ENCODE measurements at regions not wholly inside any gene's neighbourhood (a gene's known extent, or its start where the extent isn't known, plus 50 kb on each side); places are given as distances from the start of the nearest gene placed in this dataset.

GRCh38 chr3:27914199-27914598, 192.1 kb upstream of the EOMES start:
- CTCF ChIA-PET (ENCODE audit: low intra/inter-chr PET ratio, low total read pairs) = no interaction called here

DNA sequence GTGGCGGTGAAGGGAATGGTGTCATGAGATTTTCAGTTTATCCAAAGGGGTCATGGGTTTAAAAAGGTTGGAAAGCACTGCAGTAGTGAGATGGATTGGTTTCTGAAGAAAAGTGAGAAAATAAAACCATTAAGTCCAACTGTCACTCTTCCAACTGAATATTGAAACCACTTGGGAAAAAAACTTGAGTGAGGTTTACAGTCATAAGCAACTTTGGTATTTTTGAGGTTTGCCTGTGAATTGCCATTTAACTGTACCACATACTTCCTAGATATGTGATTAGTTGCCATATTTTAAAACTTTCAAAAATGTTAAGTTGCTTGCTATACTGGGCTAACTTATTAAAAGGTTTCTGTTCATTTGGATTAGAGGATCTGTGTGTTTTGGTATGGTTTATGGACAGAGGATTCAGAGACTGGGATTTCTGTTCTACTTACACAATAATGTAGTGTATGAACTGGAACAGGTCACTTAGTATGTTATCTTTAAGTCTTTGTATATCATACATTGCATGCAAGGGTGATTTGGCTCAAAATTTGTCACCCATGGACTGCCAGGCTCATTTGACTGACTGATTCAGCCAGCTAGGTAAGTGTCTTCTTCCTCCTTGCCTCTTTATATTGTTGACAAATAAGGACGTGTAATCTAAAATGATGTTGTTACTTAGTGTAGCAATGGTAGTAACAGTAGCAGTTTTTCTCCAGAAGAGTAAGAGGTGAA, 201.4 kb upstream of the EOMES start:
- Histone ChIP-seq H3K4me1 (ENCODE audit: insufficient read depth, low read length) (no peaks in the 10 kb centered on the region), H4K20me1 (ENCODE audit: insufficient read depth, low read length) (no peaks in the 10 kb centered on the region), H3K4me2 (ENCODE audit: low read depth, low read length) (no peak overlapping the region), H3K27me3 (ENCODE audit: control insufficient read depth in 1 of 2, insufficient read depth in 2 of 2, low read length in 2 of 2) (no peaks in the 10 kb centered on the region), H3K79me2 (ENCODE audit: insufficient read depth, low read length) (no peaks in the 10 kb centered on the region), H3K9me3 (ENCODE audit: low read length) (no peaks in the 10 kb centered on the region), H3K36me3 (replicated peaks in 1 of 2; ENCODE audit: control insufficient read depth in 1 of 2, insufficient read depth in 2 of 2, low read length in 2 of 2) (no peaks in the 10 kb centered on the region), H3K4me3 (replicated peaks in 1 of 3; ENCODE audit: insufficient read depth in 1 of 3, low read depth in 2 of 3, low read length in 3 of 3) (no peak overlapping the region), H3K9ac (ENCODE audit: insufficient read depth, low read depth, low read length) (no peak overlapping the region), H3K27ac (ENCODE audit: extremely low read length, insufficient read depth, low read length) (no peak overlapping the region), H2AFZ (ENCODE audit: low read length) (no peak overlapping the region)
- CTCF ChIA-PET (ENCODE audit: low intra/inter-chr PET ratio, low total read pairs) = no interaction called here
- POLR2A ChIA-PET = no interaction called here
- in situ Hi-C loops (cut with HindIII; ENCODE audit: extremely low pct_ligation_motif_present, low pct_unique_long_range_greater_than_20kb) = no loop called here
- DNase-seq (ENCODE audit: low spot score) = no peak
- 2% methylated on average over 2 of the region's 2 CpGs for WGBS (ENCODE audit: low lambda C conversion rate)
- no peak for ATAC-seq
- no peak for FAIRE-seq
- no TSS peak for BruUV-seq (replicated peaks)
- intact Hi-C loops (cut with micrococcal nuclease; ENCODE audit: unreplicated experiment) = no loop called here
- TF ChIP-seq NFKBIZ (CRISPR knock-in tag; IDR thresholded peaks at IDR 0.05) (no peak), ZNF546 (CRISPR knock-in tag; conservative IDR thresholded peaks at IDR 0.05) (no peak), NR2F6 (IDR thresholded peaks at IDR 0.05) (no peak), NR2F6 (CRISPR knock-in tag; IDR thresholded peaks at IDR 0.05) (no peak), ZNF737 (CRISPR knock-in tag; IDR thresholded peaks at IDR 0.05; ENCODE audit: borderline replicate concordance) (no peak), ZSCAN29 (CRISPR knock-in tag; conservative IDR thresholded peaks at IDR 0.05) (no peak), ISL2 (CRISPR knock-in tag; IDR thresholded peaks at IDR 0.05) (no peak), ZNF670 (CRISPR knock-in tag; IDR thresholded peaks at IDR 0.05; ENCODE audit: borderline replicate concordance) (no peak), HOXA3 (CRISPR knock-in tag; IDR thresholded peaks at IDR 0.05) (no peak), THAP11 (CRISPR knock-in tag; IDR thresholded peaks at IDR 0.05) (no peak), KLF6 (CRISPR knock-in tag; IDR thresholded peaks at IDR 0.05) (no peak), SMARCE1 (IDR thresholded peaks at IDR 0.05; ENCODE audit: borderline replicate concordance) (no peak), MBD4 (IDR thresholded peaks at IDR 0.05; ENCODE audit: borderline replicate concordance, low read length) (no peak), CEBPB (IDR thresholded peaks at IDR 0.05; ENCODE audit: borderline replicate concordance, low read depth, low read length) (no peak), AGO2 (optimal IDR thresholded peaks at IDR 0.05; ENCODE audit: low read depth, low read length) (no peak), SAP130 (CRISPR knock-in tag; IDR thresholded peaks at IDR 0.05; ENCODE audit: low read depth) (no peak)

More at GRCh38 chr3:27914199-27914598, 192.1 kb upstream of the EOMES start:
- no peaks in the 10 kb centered on the region for H3K9me3 ChIP-seq (ENCODE audit: low read length)
- 29% methylated on average over 6 of the region's 6 CpGs for WGBS (ENCODE audit: low lambda C conversion rate)
- H3K9ac ChIP-seq (ENCODE audit: insufficient read depth, low read depth, low read length) = no peak overlapping the region
- in situ Hi-C loops (cut with HindIII; ENCODE audit: extremely low pct_ligation_motif_present, low pct_unique_long_range_greater_than_20kb) = no loop called here
- FAIRE-seq (no peak), ATAC-seq (peak; percentile 75), DNase-seq (ENCODE audit: low spot score) (peak; percentile 3)
- TF ChIP-seq STAG1 (CRISPR knock-in tag; IDR thresholded peaks at IDR 0.05) = peak; percentile 66
- TF ChIP-seq ZNF570 (CRISPR knock-in tag; IDR thresholded peaks at IDR 0.05; ENCODE audit: borderline replicate concordance) = no peak
- no peak for TF ChIP-seq EZH2 (conservative IDR thresholded peaks at IDR 0.05; ENCODE audit: low read depth, low read length)
- peak; percentile 22; the same call in 1 of the 2 replicates for TF ChIP-seq SMC3 (IDR thresholded peaks at IDR 0.05; ENCODE audit: low read length)
- TF ChIP-seq ZNF431 (CRISPR knock-in tag; IDR thresholded peaks at IDR 0.05; ENCODE audit: borderline replicate concordance, low read depth) = no peak
- TF ChIP-seq, protein P1, sequence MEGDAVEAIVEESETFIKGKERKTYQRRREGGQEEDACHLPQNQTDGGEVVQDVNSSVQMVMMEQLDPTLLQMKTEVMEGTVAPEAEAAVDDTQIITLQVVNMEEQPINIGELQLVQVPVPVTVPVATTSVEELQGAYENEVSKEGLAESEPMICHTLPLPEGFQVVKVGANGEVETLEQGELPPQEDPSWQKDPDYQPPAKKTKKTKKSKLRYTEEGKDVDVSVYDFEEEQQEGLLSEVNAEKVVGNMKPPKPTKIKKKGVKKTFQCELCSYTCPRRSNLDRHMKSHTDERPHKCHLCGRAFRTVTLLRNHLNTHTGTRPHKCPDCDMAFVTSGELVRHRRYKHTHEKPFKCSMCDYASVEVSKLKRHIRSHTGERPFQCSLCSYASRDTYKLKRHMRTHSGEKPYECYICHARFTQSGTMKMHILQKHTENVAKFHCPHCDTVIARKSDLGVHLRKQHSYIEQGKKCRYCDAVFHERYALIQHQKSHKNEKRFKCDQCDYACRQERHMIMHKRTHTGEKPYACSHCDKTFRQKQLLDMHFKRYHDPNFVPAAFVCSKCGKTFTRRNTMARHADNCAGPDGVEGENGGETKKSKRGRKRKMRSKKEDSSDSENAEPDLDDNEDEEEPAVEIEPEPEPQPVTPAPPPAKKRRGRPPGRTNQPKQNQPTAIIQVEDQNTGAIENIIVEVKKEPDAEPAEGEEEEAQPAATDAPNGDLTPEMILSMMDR (CRISPR knock-in tag; IDR thresholded peaks at IDR 0.05) = peak; percentile 51
- no peaks in the 10 kb centered on the region for H3K27me3 ChIP-seq (ENCODE audit: control insufficient read depth in 1 of 2, insufficient read depth in 2 of 2, low read length in 2 of 2)
- H2AFZ ChIP-seq (ENCODE audit: low read length) = no peak overlapping the region
- H4K20me1 ChIP-seq (ENCODE audit: insufficient read depth, low read length) = no peaks in the 10 kb centered on the region
- no peaks in the 10 kb centered on the region for H3K79me2 ChIP-seq (ENCODE audit: insufficient read depth, low read length)
- POLR2A ChIA-PET = interaction anchor here (0.7 kb wide), 1 partner anchor 827 kb away, joined by 3 read pairs; no protein-coding TSS in a partner anchor
- intact Hi-C loops (cut with micrococcal nuclease; ENCODE audit: unreplicated experiment) = loop anchor here (10.0 kb wide), 1 partner anchor 411 kb away; no protein-coding TSS in a partner anchor
- H3K4me3 ChIP-seq (replicated peaks in 1 of 3; ENCODE audit: insufficient read depth in 1 of 3, low read depth in 2 of 3, low read length in 3 of 3) = no peak overlapping the region
- no peaks in the 10 kb centered on the region for H3K36me3 ChIP-seq (replicated peaks in 1 of 2; ENCODE audit: control insufficient read depth in 1 of 2, insufficient read depth in 2 of 2, low read length in 2 of 2)
- no peaks in the 10 kb centered on the region for H3K4me1 ChIP-seq (ENCODE audit: insufficient read depth, low read length)
- BruUV-seq (replicated peaks) = no TSS peak
- H3K4me2 ChIP-seq (ENCODE audit: low read depth, low read length) = no peak overlapping the region
- no peak overlapping the region for H3K27ac ChIP-seq (ENCODE audit: extremely low read length, insufficient read depth, low read length)

Measured in HepG2 (cell line).